Astrocyte of the spinal cord (primary cell): ENCODE measurements at regions not wholly inside any gene's neighbourhood (a gene's known extent, or its start where the extent isn't known, plus 50 kb on each side); places are given as distances from the start of the nearest gene placed in this dataset.
"Not testable (repeated sequence)": the region's sequence is repeated elsewhere in the genome, so short reads cannot be mapped to it uniquely, and the experiment has no call there.

Experiments used
- DNase-seq: peaks from one replicate; pipeline ENCODE4 v3.0.0; 2011; ENCODE audit warnings: low read depth, low spot score
- H3K4me3 ChIP-seq: 2 replicates; pipeline ENCODE4 v1.5.1; 2011; ENCODE audit warnings: low read depth, mild to moderate bottlenecking, low read length, moderate library complexity
- CTCF ChIP-seq: IDR thresholded peaks from 2 replicates; pipeline ENCODE4 v1.5.1; 2012; ENCODE audit warnings: low read depth, mild to moderate bottlenecking, low read length, inconsistent platforms
- in situ Hi-C: cut with HindIII; loops from 2 replicates; pipeline ENCODE4 v1.10.0; 2017; ENCODE audit warnings: low sequenced_read_pairs

- peak; percentile 74 for DNase-seq
- TF ChIP-seq CTCF, result no peak
- H3K4me3 ChIP-seq, result no peak overlapping the region
- in situ Hi-C loops, result no loop called here
These were observed 672.1 kb upstream of the CHD1 start for GRCh38 chr5:99600952-99601351.

- in situ Hi-C loops, result no loop called here
- TF ChIP-seq CTCF, result no peak
- DNase-seq, result no peak
- H3K4me3 ChIP-seq, result no peak overlapping the region
These were observed 662.0 kb upstream of the CHD1 start for GRCh38 chr5:99590806-99591205.

GRCh38 chr5:99589424-99589823 lies 660.6 kb upstream of the CHD1 start:
- H3K4me3 ChIP-seq, result no peak overlapping the region
- DNase-seq, result no peak
- no peak for TF ChIP-seq CTCF
- in situ Hi-C loops, result no loop called here

GRCh38 chr5:99587983-99588382 lies 659.2 kb upstream of the CHD1 start:
- no peak for TF ChIP-seq CTCF
- in situ Hi-C loops, result no loop called here
- no peak for DNase-seq
- no peak overlapping the region for H3K4me3 ChIP-seq

GRCh38 chr5:99586878-99587277 lies 658.1 kb upstream of the CHD1 start:
- DNase-seq, result no peak
- in situ Hi-C loops, result no loop called here
- TF ChIP-seq CTCF, result no peak
- H3K4me3 ChIP-seq, result no peak overlapping the region

- H3K4me3 ChIP-seq, in situ Hi-C loops, DNase-seq: not testable (repeated sequence)
These were observed 652.4 kb upstream of the CHD1 start for GRCh38 chr5:99581204-99581603.

GRCh38 chr5:99562937-99563627 lies 634.3 kb upstream of the CHD1 start:
- DNase-seq, in situ Hi-C loops, H3K4me3 ChIP-seq: not testable (repeated sequence)

GRCh38 chr5:99553211-99553810 lies 624.5 kb upstream of the CHD1 start:
- no peak overlapping the region for H3K4me3 ChIP-seq
- TF ChIP-seq CTCF, result no peak
- in situ Hi-C loops, result no loop called here
- no peak for DNase-seq
